H1 (cell line): ENCODE measurements at regions not wholly inside any gene's neighbourhood (a gene's known extent, or its start where the extent isn't known, plus 50 kb on each side); places are given as distances from the start of the nearest gene placed in this dataset.

Experiments
- ATF3 ChIP-seq: IDR thresholded peaks from 2 replicates; pipeline ENCODE4 v1.6.1; 2011; ENCODE audit warnings: low read depth, mild to moderate bottlenecking, low read length; ENCODE audit not compliant: insufficient read depth
- TF ChIP-seq, protein P1 (sequence below), 3 experiments: IDR thresholded peaks; 1 replicate in 2 of 3; 2 replicates in 1 of 3; pipeline versions ENCODE4 v1.5.1 to v1.6.1; 2011; ENCODE audit warnings: low read length in 3 of 3, mild to moderate bottlenecking in 3 of 3, inconsistent platforms in 2 of 3, low read depth in 1 of 3, moderate library complexity in 1 of 3; ENCODE audit not compliant: insufficient read depth in 1 of 3; ENCODE audit errors: control extremely low read depth in 1 of 3

DNA sequence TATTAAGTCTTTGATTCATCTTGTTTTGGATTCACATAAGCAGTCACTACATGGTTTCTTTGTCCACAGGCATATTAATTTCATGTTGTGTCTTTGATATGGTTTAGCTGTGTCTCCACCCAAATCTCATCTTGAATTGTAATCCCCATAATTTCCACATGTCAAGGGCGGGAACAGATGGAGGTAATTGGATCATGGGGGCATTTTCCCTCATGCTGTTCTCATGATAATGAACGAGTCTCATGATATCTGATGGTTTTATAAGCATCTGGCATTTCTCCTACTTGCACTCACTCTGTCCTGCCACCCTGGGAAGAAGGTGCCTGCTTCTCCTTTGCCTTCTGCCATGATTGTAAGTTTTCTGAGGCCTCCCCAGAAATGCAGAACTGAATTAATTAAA is 1811.2 kb upstream of the PCDH10 start:
- TF ChIP-seq ATF3 = no peak
- TF ChIP-seq, protein P1, sequence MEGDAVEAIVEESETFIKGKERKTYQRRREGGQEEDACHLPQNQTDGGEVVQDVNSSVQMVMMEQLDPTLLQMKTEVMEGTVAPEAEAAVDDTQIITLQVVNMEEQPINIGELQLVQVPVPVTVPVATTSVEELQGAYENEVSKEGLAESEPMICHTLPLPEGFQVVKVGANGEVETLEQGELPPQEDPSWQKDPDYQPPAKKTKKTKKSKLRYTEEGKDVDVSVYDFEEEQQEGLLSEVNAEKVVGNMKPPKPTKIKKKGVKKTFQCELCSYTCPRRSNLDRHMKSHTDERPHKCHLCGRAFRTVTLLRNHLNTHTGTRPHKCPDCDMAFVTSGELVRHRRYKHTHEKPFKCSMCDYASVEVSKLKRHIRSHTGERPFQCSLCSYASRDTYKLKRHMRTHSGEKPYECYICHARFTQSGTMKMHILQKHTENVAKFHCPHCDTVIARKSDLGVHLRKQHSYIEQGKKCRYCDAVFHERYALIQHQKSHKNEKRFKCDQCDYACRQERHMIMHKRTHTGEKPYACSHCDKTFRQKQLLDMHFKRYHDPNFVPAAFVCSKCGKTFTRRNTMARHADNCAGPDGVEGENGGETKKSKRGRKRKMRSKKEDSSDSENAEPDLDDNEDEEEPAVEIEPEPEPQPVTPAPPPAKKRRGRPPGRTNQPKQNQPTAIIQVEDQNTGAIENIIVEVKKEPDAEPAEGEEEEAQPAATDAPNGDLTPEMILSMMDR (IDR thresholded peaks at IDR 0.05; ENCODE audit: control extremely low read depth in 1 of 3, insufficient read depth in 1 of 3, low read depth in 1 of 3, low read length in 3 of 3) = no peak
